GM21526 (cell line): ENCODE measurements at regions not wholly inside any gene's neighbourhood (a gene's known extent, or its start where the extent isn't known, plus 50 kb on each side); places are given as distances from the start of the nearest gene placed in this dataset.

Experiments
- ATAC-seq: cut with Tn5 transposase; IDR thresholded peaks from one replicate; pipeline ENCODE4 v1.9.1; 2021; ENCODE audit warnings: moderate library complexity; ENCODE audit not compliant: unreplicated experiment, low FRiP score

GRCh38 chr10:2145926-2146478, 408.7 kb upstream of the ADARB2 start:
- ATAC-seq, result no peak

DNA sequence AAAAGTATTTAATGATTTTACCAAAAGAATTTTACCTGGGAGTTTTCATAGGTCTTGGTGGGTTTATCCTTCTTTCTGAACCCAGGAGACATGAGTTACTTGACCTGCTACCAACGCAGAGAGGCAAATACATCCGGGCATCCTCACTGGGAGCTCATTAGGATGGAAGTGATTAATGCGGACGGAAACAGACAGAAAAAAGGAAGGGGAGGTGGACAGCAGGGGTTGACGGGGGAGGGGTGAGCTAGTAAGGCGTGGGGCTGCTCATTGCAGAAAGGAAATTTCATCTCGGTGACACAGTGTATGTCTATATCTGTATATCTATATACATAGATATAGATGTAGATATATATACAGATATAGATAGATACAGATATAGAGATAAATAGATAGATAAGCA, 408.2 kb upstream of the ADARB2 start:
- ATAC-seq, result no peak

- no peak for ATAC-seq
Observed at GRCh38 chr10:2144584-2144983, 407.3 kb upstream of the ADARB2 start.

DNA sequence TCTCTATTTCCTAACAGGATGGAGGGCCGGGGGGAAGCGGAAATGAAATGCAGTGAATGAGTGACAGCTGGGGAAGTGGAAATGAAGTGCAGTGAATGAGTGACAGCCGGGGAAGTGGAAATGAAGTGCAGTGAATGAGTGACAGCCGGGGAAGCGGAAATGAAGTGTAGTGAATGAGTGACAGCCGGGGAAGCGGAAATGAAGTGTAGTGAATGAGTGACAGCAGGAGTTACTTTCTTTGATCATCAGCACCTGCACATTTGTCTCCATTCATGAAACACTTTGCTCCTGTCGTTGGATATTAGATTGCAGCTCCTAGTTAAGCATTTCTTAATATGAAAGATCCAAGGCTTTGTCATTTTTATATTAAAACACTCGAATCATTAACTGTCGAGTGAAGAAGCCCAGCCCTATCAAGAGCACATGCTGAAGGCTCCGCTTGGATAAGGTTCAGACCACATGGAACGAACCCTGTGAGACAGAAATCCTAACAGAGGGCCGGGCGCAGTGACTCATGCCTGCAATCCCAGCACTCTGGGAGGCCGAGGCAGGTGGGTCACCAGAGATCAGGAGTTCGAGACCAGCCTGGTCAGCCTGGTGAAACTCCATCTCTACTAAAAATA, 406.0 kb upstream of the ADARB2 start:
- no peak for ATAC-seq

DNA sequence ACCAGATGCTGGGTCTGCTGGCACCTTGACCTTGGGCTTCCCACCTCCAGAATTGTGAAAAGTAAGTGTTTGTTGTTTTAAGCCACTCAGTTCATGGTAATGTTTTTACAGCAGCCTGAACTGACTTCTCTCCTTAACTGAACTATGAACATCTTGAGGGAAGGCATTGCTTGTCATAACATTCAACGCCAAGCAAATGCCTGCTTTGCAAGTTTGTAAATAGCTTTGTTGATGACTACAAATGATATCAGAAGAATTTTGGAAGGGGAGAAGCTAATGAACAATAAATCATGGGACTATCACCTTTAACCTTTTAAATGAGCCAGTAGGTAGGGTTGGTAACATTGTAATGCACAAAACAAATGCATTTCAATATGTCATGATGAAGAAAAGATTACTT, 402.4 kb upstream of the ADARB2 start:
- ATAC-seq, result no peak

GRCh38 chr10:2137549-2138174, 400.3 kb upstream of the ADARB2 start:
- ATAC-seq, result peak; percentile 68

DNA sequence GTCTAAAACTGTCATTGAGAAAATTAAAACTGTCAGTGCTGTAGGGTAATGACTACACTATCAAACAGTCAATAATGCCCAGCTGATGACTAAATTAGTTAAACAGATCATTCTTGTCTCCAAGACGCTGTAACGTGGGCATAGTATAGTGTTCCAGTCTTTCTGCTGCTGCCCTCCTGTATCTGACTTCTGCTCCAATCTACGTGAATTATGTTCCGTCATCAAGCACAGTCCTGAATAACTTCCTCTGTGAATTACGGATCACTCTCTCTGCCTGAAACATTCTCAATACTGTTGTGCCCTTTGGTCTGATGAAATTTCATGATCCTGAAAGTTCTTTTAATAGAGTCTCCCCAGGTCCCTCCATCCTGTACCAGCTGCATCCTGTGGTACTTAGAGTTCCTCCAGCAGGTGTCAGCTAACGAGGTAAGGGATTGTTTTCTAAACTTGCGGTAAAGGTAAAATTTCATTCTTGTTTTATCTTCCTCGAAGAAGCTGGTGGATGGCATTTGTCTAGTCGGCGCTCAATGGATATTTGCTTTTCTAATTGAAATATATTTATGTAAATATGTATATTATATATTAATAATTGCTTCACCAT, 393.5 kb upstream of the ADARB2 start:
- no peak for ATAC-seq

DNA sequence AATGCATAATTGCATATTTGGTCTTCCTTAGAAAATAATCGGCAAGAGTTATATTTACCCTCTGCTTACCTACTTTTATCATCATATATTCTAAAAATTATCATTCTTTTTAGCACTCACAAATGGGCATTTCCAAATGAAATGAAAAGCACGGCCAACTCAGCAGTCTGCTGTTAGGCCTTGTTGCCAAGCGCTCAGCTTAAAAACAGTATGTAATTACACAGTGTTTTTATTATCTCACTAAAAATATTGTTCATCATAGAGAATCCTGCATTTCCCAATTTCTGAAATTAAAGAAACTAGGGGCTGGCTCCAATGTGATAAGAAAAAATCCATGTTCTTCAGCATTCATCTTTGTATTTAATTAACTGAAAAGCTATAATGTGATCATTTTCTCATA, 391.7 kb upstream of the ADARB2 start:
- no peak for ATAC-seq

DNA sequence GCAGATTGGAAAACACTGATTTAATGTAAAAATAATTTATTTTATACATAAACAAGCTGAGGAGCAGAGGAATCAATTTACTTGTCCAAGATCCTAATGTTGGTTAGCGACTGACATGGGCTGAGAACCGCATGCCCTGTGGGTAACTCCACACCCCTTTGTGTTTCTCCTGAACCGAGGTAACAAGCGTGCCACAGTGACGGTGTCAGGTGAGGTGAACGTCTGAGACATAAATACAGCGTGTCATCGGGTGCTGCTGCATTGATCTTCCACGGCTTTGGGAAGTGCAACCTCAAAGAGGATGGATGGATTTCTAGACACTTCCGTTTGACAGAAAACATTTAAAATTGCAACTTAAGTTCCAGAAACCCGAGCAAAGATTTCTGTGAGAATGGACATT, 386.8 kb upstream of the ADARB2 start:
- ATAC-seq, result no peak

GRCh38 chr10:2122431-2123124, 385.3 kb upstream of the ADARB2 start:
- ATAC-seq, result no peak

GRCh38 chr10:2121929-2122328, 384.6 kb upstream of the ADARB2 start:
- no peak for ATAC-seq

- ATAC-seq, result no peak
Observed at GRCh38 chr10:2121315-2121714, 384.0 kb upstream of the ADARB2 start.

GRCh38 chr10:2120746-2121145, 383.4 kb upstream of the ADARB2 start:
- ATAC-seq, result no peak

- no peak for ATAC-seq
Observed at GRCh38 chr10:2119316-2119715, 382.0 kb upstream of the ADARB2 start.

GRCh38 chr10:2118201-2118600, 380.9 kb upstream of the ADARB2 start:
- no peak for ATAC-seq

DNA sequence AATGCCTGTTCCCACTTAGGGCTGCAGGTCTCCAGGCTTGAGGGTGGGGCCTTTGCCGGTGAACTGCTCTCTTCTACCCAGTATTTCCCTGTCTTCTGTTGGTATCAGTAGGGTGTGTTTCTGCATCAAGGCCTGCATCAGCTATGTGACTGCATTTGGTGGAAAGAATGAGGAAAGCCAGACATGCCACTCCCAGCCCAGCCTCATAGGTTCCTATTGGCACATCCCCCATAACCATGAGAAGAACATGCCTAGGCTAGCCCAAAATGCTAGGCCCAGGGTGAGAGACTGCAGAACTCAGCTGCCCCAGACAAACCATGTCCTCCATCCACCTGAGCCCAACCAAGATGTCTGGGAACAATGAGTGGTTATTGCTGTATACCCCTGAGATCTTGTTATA, 380.3 kb upstream of the ADARB2 start:
- ATAC-seq, result no peak

- no peak for ATAC-seq
Observed at GRCh38 chr10:2111965-2112364, 374.6 kb upstream of the ADARB2 start.

GRCh38 chr10:2108496-2108895, 371.2 kb upstream of the ADARB2 start:
- no peak for ATAC-seq

GRCh38 chr10:2106641-2107040, 369.3 kb upstream of the ADARB2 start:
- ATAC-seq, result no peak

- no peak for ATAC-seq
Observed at GRCh38 chr10:2099321-2099720, 362.0 kb upstream of the ADARB2 start.

- no peak for ATAC-seq
Observed at GRCh38 chr10:2097937-2098336, 360.6 kb upstream of the ADARB2 start.
